ENCODE measurements at regions not wholly inside any gene's neighbourhood (a gene's known extent, or its start where the extent isn't known, plus 50 kb on each side); places are given as distances from the start of the nearest gene placed in this dataset.

- no peak for TF ChIP-seq CHD7 (IDR thresholded peaks at IDR 0.05; ENCODE audit: insufficient replicate concordance, low read length)
- TF ChIP-seq POU5F1 (IDR thresholded peaks at IDR 0.05; ENCODE audit: low read depth, low read length), result no peak
- TF ChIP-seq BACH1 (IDR thresholded peaks at IDR 0.05; ENCODE audit: low read length), result no peak
- no peak for TF ChIP-seq EZH2 (IDR thresholded peaks at IDR 0.05; ENCODE audit: low read depth, low read length, severe bottlenecking)
- no peak for TF ChIP-seq EP300 (IDR thresholded peaks at IDR 0.05; ENCODE audit: borderline replicate concordance in 1 of 2, low read depth in 2 of 2, low read length in 2 of 2)
- no peak for TF ChIP-seq CEBPB (IDR thresholded peaks at IDR 0.05; ENCODE audit: low read depth, low read length)
- no peak for TF ChIP-seq RAD21 (IDR thresholded peaks at IDR 0.05 in 1 of 2, conservative IDR thresholded peaks at IDR 0.05 in 1 of 2; ENCODE audit: low read depth in 2 of 2, low read length in 2 of 2)
- TF ChIP-seq MAX (IDR thresholded peaks at IDR 0.05), result no peak
Measured at GRCh38 chr6:150543178-150543577, 56.5 kb upstream of the PLEKHG1 start (continued).

All from H1 (cell line).